ENCODE measurements at regions not wholly inside any gene's neighbourhood (a gene's known extent, or its start where the extent isn't known, plus 50 kb on each side); places are given as distances from the start of the nearest gene placed in this dataset.

DNA sequence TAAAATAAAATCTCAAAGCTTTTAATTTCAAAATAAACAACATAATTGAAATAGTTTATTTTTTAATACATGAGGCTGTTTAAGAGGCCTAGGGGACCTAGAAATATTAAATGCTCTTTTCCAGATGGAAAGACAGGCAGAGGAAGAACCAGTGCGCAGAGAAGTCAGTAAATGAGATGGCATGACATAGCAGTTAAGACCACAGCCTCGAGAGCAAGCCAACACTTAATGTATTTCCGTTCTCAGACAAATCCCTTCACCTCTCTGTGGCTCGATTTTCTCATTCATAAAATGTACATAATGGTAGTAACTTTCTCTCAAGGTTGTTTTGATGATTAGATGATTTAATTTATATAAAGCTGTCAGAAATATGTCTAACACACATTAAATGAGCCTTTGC is 405.1 kb upstream of the CWC22 start:
- DNase-seq (ENCODE audit: insufficient read length, low spot score) (no peak), FAIRE-seq (no peak)
- TF ChIP-seq TAF1 (IDR thresholded peaks at IDR 0.05; ENCODE audit: low read depth, low read length) (no peak), POLR2A (IDR thresholded peaks at IDR 0.05; ENCODE audit: low read depth, low read length) (no peak), POU2F2 (IDR thresholded peaks at IDR 0.05; ENCODE audit: low read depth, low read length) (no peak), POLR2AphosphoS5 (IDR thresholded peaks at IDR 0.05; ENCODE audit: low read depth, low read length) (no peak), SPI1 (IDR thresholded peaks at IDR 0.05; ENCODE audit: low read depth, low read length) (no peak), PAX5 (IDR thresholded peaks at IDR 0.05; ENCODE audit: insufficient read depth, low read length, severe bottlenecking) (no peak)

DNA sequence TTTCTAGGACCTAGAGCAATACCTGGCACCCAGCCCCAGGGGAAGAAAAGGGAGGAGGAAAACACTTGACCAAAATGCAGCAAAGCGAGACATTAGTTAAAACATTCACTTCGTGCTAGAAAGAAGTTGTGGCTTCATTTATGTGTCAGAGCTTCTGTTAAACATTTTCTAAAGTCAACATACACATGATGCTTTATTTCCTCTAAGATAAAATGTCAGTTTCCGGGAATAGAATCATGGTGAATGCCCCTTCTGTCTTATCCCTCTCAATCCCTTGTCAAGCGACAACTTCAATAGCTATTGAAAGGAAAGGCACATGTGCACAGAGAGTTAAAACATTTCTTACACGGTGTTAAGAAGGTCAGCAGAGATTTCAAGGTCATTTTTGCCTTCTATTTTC is 404.6 kb upstream of the CWC22 start:
- no peak for FAIRE-seq
- no peak for TF ChIP-seq TAF1 (IDR thresholded peaks at IDR 0.05; ENCODE audit: low read depth, low read length)
- no peak for TF ChIP-seq PAX5 (IDR thresholded peaks at IDR 0.05; ENCODE audit: insufficient read depth, low read length, severe bottlenecking)
- TF ChIP-seq POLR2A (IDR thresholded peaks at IDR 0.05; ENCODE audit: low read depth, low read length) = no peak
- TF ChIP-seq SPI1 (IDR thresholded peaks at IDR 0.05; ENCODE audit: low read depth, low read length) = no peak
- no peak for TF ChIP-seq POU2F2 (IDR thresholded peaks at IDR 0.05; ENCODE audit: low read depth, low read length)
- no peak for DNase-seq (ENCODE audit: insufficient read length, low spot score)

DNA sequence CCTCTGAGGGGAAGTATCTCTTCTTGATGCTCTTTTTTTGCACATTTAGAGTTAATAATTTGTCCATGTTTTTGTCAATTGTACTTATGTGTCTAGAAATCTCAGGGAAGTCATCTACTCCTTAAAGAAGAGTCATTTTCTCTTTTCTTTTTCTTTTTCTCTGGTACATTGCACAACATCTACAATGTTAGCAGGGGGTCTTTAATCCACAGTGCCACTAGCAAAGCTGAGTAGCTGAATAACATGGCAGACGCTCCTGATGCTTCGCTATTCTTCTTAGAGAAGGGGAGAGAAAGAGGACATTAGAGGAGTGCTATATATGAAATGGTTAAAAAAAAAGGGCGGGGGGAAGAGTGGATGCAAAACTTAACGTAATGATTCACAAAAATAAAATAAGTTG is 399.6 kb upstream of the CWC22 start:
- FAIRE-seq = no peak

DNA sequence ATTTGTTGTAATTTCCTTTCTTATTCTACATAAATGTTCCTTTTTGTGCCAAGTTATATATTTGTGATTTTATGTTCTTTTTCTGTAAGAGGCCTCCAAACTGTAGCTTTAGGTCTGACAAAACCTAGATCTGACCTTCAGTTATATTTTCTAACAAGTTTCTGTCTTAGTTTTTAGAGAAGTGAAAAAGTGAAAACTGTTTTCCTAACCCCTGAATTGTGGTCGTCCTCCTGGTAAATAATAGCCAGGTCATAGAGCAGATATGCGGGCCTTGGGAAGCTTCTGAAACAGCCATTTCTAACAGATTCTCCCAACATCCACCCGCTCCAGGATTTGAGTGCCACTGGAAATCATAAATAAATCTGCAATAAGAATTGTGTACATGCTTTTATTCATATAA is 398.4 kb upstream of the CWC22 start:
- DNase-seq (ENCODE audit: insufficient read length, low spot score) (no peak), FAIRE-seq (no peak)
- TF ChIP-seq POLR2AphosphoS5 (IDR thresholded peaks at IDR 0.05; ENCODE audit: low read depth, low read length) (no peak), SPI1 (IDR thresholded peaks at IDR 0.05; ENCODE audit: low read depth, low read length) (peak; percentile 72), TAF1 (IDR thresholded peaks at IDR 0.05; ENCODE audit: low read depth, low read length) (no peak)

More for the DNA sequence above, 399.6 kb upstream of the CWC22 start:
- DNase-seq (ENCODE audit: insufficient read length, low spot score) = no peak
- TF ChIP-seq TAF1 (IDR thresholded peaks at IDR 0.05; ENCODE audit: low read depth, low read length) (no peak), POLR2AphosphoS5 (IDR thresholded peaks at IDR 0.05; ENCODE audit: low read depth, low read length) (no peak), POU2F2 (IDR thresholded peaks at IDR 0.05; ENCODE audit: low read depth, low read length) (no peak), PAX5 (IDR thresholded peaks at IDR 0.05; ENCODE audit: insufficient read depth, low read length, severe bottlenecking) (no peak), SPI1 (IDR thresholded peaks at IDR 0.05; ENCODE audit: low read depth, low read length) (no peak), POLR2A (IDR thresholded peaks at IDR 0.05; ENCODE audit: low read depth, low read length) (no peak)

DNA sequence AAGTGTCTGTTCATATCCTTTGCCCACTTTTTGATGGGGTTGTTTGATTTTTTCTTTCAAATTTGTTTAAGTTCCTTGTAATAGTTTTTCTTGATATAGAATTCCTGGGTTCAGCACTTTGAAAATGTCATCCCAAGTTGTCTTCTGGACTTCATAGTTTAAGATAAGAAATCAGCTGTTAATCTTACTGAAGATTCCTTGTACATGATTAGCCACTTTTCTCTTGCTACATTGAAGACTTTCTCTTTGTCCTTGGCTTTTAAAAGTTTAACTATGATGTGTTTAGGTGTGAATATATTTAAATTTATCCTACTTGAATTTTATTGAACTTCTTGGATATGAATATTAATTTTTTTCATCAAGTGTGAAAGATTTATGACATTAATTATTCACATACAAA is 387.2 kb upstream of the CWC22 start:
- no peak for FAIRE-seq

DNA sequence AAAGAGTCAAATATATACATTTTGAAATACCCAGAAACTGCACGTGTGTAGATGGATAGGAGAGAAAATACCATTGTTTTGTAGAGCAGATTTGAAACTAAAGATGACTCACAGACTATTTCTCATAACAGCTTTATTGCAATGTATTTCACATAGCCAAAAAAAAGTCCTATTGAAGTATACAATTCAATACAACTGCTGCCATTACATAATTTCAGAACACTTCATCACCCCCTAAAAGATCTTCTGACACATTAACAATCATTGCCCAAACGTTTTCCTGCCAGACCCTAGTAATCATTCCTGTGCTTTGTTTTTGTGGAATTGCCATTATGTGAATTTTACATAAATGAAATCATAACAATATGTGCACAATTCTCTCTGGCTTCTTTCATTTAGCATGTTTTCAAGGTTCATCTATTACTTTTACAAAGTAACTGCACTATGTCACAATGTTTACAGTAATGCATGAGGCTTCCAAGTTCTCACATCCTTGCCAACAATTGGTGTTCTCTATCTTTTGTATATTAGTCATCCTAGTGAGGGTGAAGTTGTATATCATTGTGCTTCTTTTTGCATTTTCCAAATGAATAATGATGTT is 378.6 kb upstream of the CWC22 start:
- DNase-seq (ENCODE audit: insufficient read length, low spot score) = no peak
- no peak for FAIRE-seq
- TF ChIP-seq POLR2A (IDR thresholded peaks at IDR 0.05; ENCODE audit: low read depth, low read length) (no peak), PAX5 (IDR thresholded peaks at IDR 0.05; ENCODE audit: insufficient read depth, low read length, severe bottlenecking) (no peak), TAF1 (IDR thresholded peaks at IDR 0.05; ENCODE audit: low read depth, low read length) (no peak), POLR2AphosphoS5 (IDR thresholded peaks at IDR 0.05; ENCODE audit: low read depth, low read length) (no peak), POU2F2 (IDR thresholded peaks at IDR 0.05; ENCODE audit: low read depth, low read length) (no peak), SPI1 (IDR thresholded peaks at IDR 0.05; ENCODE audit: low read depth, low read length) (no peak)

More for the DNA sequence above, 387.2 kb upstream of the CWC22 start:
- TF ChIP-seq PAX5 (IDR thresholded peaks at IDR 0.05; ENCODE audit: insufficient read depth, low read length, severe bottlenecking) = no peak
- no peak for TF ChIP-seq SPI1 (IDR thresholded peaks at IDR 0.05; ENCODE audit: low read depth, low read length)
- no peak for TF ChIP-seq POU2F2 (IDR thresholded peaks at IDR 0.05; ENCODE audit: low read depth, low read length)
- no peak for TF ChIP-seq POLR2AphosphoS5 (IDR thresholded peaks at IDR 0.05; ENCODE audit: low read depth, low read length)
- no peak for DNase-seq (ENCODE audit: insufficient read length, low spot score)

DNA sequence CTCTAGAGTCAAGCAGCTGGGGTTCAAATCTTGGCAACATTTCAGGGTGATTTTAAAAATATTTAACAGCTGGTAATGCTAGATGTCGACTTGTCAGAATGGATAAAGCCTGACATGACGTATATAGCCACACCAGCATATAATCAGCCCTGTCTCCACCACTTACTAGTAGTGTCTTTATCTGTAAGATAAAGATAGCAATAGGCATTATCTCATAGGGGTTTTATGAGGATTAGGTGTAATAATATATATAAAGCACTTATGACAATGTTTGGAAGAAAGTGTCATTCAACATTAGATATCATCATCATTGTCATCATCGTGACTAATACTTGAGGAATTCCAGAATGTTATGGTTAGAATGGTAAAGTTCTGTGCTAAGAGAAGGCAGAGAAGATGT is 369.0 kb upstream of the CWC22 start:
- no peak for FAIRE-seq
- no peak for DNase-seq (ENCODE audit: insufficient read length, low spot score)
- TF ChIP-seq POU2F2 (IDR thresholded peaks at IDR 0.05; ENCODE audit: low read depth, low read length) (no peak), POLR2AphosphoS5 (IDR thresholded peaks at IDR 0.05; ENCODE audit: low read depth, low read length) (no peak), SPI1 (IDR thresholded peaks at IDR 0.05; ENCODE audit: low read depth, low read length) (no peak), PAX5 (IDR thresholded peaks at IDR 0.05; ENCODE audit: insufficient read depth, low read length, severe bottlenecking) (no peak), TAF1 (IDR thresholded peaks at IDR 0.05; ENCODE audit: low read depth, low read length) (no peak), POLR2A (IDR thresholded peaks at IDR 0.05; ENCODE audit: low read depth, low read length) (no peak)

DNA sequence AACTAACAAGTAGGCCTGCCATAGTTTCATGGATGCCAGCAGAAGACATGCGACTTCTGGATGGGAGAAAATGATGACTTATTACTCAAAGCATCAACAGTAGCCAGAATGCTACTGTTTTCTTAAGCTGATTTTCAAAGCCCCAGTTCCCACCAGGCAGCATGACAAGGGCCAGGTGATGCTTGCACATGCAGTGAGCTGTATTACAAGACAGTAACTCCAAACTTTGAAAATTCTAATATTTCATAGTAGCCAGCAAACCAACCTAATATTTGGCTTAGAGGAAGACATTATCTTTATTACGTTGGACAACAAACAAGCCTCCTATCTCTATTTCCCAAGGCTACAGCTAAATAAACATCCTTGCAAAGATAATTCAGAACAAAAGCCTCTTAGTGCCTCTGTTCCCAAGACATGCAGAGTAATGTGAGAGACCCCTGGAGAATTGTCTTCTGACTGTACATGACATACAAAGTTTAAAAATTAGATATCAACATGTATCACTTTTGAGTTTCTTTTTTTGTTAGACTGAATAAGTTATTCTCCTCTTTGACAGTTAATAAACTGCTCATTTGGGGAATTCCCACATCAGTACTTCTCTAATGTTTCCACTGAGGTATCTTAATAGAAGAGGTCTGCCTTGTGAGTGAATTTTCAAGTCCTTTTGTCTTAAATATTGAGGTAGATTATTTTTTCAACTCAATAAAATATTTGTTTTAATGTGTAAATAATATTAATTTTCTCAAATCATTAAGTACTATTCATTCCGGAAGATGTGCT is 367.6 kb upstream of the CWC22 start:
- no peak for TF ChIP-seq PAX5 (IDR thresholded peaks at IDR 0.05; ENCODE audit: insufficient read depth, low read length, severe bottlenecking)
- TF ChIP-seq POU2F2 (IDR thresholded peaks at IDR 0.05; ENCODE audit: low read depth, low read length) = no peak
- no peak for TF ChIP-seq TAF1 (IDR thresholded peaks at IDR 0.05; ENCODE audit: low read depth, low read length)
- TF ChIP-seq POLR2A (IDR thresholded peaks at IDR 0.05; ENCODE audit: low read depth, low read length) = no peak
- no peak for TF ChIP-seq SPI1 (IDR thresholded peaks at IDR 0.05; ENCODE audit: low read depth, low read length)
- no peak for TF ChIP-seq POLR2AphosphoS5 (IDR thresholded peaks at IDR 0.05; ENCODE audit: low read depth, low read length)
- no peak for FAIRE-seq

DNA sequence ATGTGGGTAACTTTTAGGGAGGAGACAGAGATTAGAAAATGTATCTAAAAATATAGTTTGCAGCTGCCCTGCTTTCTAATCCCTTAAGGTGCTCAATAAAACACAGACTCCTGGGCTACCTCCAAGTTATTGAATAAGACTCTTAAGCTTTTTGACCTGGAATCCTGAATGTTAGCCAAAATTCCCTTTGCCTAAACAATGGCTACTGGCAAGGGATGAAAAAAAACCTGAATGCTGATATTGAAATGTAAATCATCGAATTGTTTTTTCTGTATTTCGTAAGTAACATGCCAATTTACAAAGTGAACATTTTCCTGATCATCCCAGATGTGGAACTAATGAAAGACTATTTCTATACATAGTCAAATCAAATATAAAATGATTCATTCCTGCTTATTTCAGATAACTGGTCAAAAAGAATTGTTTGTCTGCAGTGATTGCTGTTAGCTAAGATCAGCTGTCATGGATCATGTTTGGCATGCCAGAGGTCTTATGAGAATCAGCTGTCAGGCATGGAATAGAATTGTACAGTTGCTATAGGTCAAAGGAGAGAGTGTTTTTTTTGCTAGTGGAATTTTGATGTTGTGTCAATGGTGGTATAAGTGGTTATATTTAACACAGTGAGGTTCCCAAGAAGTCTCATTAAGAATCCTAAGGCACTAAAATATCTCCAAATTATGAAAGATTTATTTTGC is 363.6 kb upstream of the CWC22 start:
- no peak for DNase-seq (ENCODE audit: insufficient read length, low spot score)
- TF ChIP-seq POLR2AphosphoS5 (IDR thresholded peaks at IDR 0.05; ENCODE audit: low read depth, low read length) = no peak
- TF ChIP-seq SPI1 (IDR thresholded peaks at IDR 0.05; ENCODE audit: low read depth, low read length) = no peak
- no peak for TF ChIP-seq TAF1 (IDR thresholded peaks at IDR 0.05; ENCODE audit: low read depth, low read length)
- no peak for TF ChIP-seq PAX5 (IDR thresholded peaks at IDR 0.05; ENCODE audit: insufficient read depth, low read length, severe bottlenecking)
- no peak for TF ChIP-seq POU2F2 (IDR thresholded peaks at IDR 0.05; ENCODE audit: low read depth, low read length)
- no peak for FAIRE-seq

More for the DNA sequence above, 367.6 kb upstream of the CWC22 start:
- DNase-seq (ENCODE audit: insufficient read length, low spot score) = no peak
